Loucy (cell line): ENCODE measurements at regions not wholly inside any gene's neighbourhood (a gene's known extent, or its start where the extent isn't known, plus 50 kb on each side); places are given as distances from the start of the nearest gene placed in this dataset.

Experiments used
- EZH2phosphoT487 ChIP-seq: fragments of 200-600 bp; IDR thresholded peaks from 2 replicates; pipeline ENCODE4 v1.6.1; 2018; ENCODE audit warnings: antibody characterized with exemption, mild to moderate bottlenecking, moderate library complexity, borderline replicate concordance
- TF ChIP-seq, protein P1 (sequence below): fragments of 200-600 bp; sonication (generic); conservative IDR thresholded peaks from 2 replicates; pipeline ENCODE4 v1.5.1; 2014; ENCODE audit warnings: mild to moderate bottlenecking, antibody characterized with exemption, low read length

DNA sequence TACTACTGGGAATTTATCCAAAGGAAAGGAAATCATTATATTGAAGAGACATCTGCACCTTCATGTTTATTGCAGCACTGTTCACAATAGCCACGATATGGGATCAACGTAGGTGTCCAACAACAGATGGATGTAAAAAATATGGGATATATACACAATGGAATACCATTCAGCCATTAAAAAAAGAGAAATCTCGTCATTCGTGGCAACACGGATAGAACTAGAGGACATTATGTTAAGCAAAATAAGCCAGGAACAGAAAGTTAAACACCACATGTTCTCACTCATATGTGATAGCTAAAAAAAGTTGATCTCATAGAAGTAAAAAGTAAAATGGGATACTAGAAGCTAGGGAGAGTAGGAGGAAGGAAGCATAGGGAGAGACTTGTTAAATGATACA lies 82.9 kb upstream of the CLMN start:
- TF ChIP-seq, protein P1, sequence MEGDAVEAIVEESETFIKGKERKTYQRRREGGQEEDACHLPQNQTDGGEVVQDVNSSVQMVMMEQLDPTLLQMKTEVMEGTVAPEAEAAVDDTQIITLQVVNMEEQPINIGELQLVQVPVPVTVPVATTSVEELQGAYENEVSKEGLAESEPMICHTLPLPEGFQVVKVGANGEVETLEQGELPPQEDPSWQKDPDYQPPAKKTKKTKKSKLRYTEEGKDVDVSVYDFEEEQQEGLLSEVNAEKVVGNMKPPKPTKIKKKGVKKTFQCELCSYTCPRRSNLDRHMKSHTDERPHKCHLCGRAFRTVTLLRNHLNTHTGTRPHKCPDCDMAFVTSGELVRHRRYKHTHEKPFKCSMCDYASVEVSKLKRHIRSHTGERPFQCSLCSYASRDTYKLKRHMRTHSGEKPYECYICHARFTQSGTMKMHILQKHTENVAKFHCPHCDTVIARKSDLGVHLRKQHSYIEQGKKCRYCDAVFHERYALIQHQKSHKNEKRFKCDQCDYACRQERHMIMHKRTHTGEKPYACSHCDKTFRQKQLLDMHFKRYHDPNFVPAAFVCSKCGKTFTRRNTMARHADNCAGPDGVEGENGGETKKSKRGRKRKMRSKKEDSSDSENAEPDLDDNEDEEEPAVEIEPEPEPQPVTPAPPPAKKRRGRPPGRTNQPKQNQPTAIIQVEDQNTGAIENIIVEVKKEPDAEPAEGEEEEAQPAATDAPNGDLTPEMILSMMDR: no peak
- no peak for TF ChIP-seq EZH2phosphoT487
